Naive thymus-derived CD8-positive, alpha-beta T cell (primary cell): ENCODE measurements at regions not wholly inside any gene's neighbourhood (a gene's known extent, or its start where the extent isn't known, plus 50 kb on each side); places are given as distances from the start of the nearest gene placed in this dataset.

Experiments used
- ATAC-seq, 2 donors: fragments of 150-1000 bp; cut with Tn5 transposase in 1 of 2; sonication (Bioruptor Pico), chemical (Tn5 transposase) in 1 of 2; 1 replicate in 1 of 2; 2 replicates in 1 of 2; pipeline ENCODE4 v1.10.0; 2021; ENCODE audit warnings: mild to moderate bottlenecking in 2 of 2, moderate library complexity in 2 of 2
- POLR2A ChIA-PET: fragments of 350-600 bp; sonication (Branson Sonifier 250); formaldehyde crosslinking; loops from one replicate; lab custom pipeline; 2021; ENCODE audit warnings: antibody characterized with exemption; lab: Charles Lee
- DNase-seq, 10 donors: peaks; one replicate each; pipeline versions ENCODE4 v3.0.0 to v3.0.0-alpha.2; 2020 to 2022
- H3K27ac Mint-ChIP-seq, 10 donors: one replicate each; pipeline ENCODE4 v1.8.0; 2020 to 2022; ENCODE audit warnings: mild to moderate bottlenecking in 10 of 10, mixed read lengths in 10 of 10, moderate library complexity in 4 of 10, inconsistent platforms in 1 of 10
- H3K27me3 Mint-ChIP-seq, 5 donors: one replicate each; pipeline ENCODE4 v1.8.0; 2021 to 2022; ENCODE audit warnings: mixed read lengths in 5 of 5
- H3K36me3 Mint-ChIP-seq, 3 donors: one replicate each; pipeline ENCODE4 v1.8.0; 2020 to 2022; ENCODE audit warnings: mixed read lengths in 3 of 3, mild to moderate bottlenecking in 2 of 3, inconsistent platforms in 1 of 3
- H3K4me1 Mint-ChIP-seq, 4 donors: one replicate each; pipeline ENCODE4 v1.8.0; 2021 to 2022; ENCODE audit warnings: mixed read lengths in 4 of 4
- H3K4me3 Mint-ChIP-seq, 10 donors: one replicate each; pipeline ENCODE4 v1.8.0; 2020 to 2022; ENCODE audit warnings: mild to moderate bottlenecking in 10 of 10, mixed read lengths in 10 of 10, moderate library complexity in 6 of 10, inconsistent platforms in 1 of 10
- H3K9me3 Mint-ChIP-seq, 9 donors: one replicate each; pipeline ENCODE4 v1.8.0; 2020 to 2022; ENCODE audit warnings: mixed read lengths in 9 of 9, mild to moderate bottlenecking in 3 of 9, inconsistent platforms in 1 of 9, moderate library complexity in 1 of 9

GRCh38 chr18:10217211-10217610 lies 237.2 kb upstream of the APCDD1 start:
- no peak overlapping the region for H3K27ac Mint-ChIP-seq
- H3K4me1 Mint-ChIP-seq = peaks cover 0 to 10% (median 0%) of the 10 kb centered on the region in 4 donors
- H3K4me3 Mint-ChIP-seq = no peak overlapping the region
- peaks cover 0 to 11% (median 0%) of the 10 kb centered on the region in 5 donors for H3K27me3 Mint-ChIP-seq
- H3K36me3 Mint-ChIP-seq = peaks cover 0 to 19% (median 0%) of the 10 kb centered on the region in 3 donors
- POLR2A ChIA-PET = no interaction called here
- H3K9me3 Mint-ChIP-seq = peaks cover 0 to 22% (median 11%) of the 10 kb centered on the region in 9 donors
- DNase-seq (no peak), ATAC-seq (no peak)

- Mint-ChIP-seq H3K4me3 (no peak overlapping the region), H3K4me1 (peaks cover 0 to 2% (median 0%) of the 10 kb centered on the region in 4 donors), H3K27me3 (peaks cover 0 to 7% (median 0%) of the 10 kb centered on the region in 5 donors), H3K9me3 (peaks cover 4 to 28% (median 16%) of the 10 kb centered on the region in 9 donors), H3K36me3 (peaks cover 0 to 18% (median 2%) of the 10 kb centered on the region in 3 donors), H3K27ac (no peak overlapping the region)
- no peak for ATAC-seq
- no peak for DNase-seq
- POLR2A ChIA-PET = no interaction called here
Observed at GRCh38 chr18:10225300-10225699, 229.1 kb upstream of the APCDD1 start.

GRCh38 chr18:10226971-10227370 lies 227.5 kb upstream of the APCDD1 start:
- H3K36me3 Mint-ChIP-seq = peaks cover 0 to 14% (median 2%) of the 10 kb centered on the region in 3 donors
- H3K4me3 Mint-ChIP-seq = no peak overlapping the region
- peaks cover 4 to 22% (median 17%) of the 10 kb centered on the region in 9 donors for H3K9me3 Mint-ChIP-seq
- H3K27me3 Mint-ChIP-seq = peaks cover 0 to 7% (median 0%) of the 10 kb centered on the region in 5 donors
- POLR2A ChIA-PET = no interaction called here
- H3K27ac Mint-ChIP-seq = no peak overlapping the region
- ATAC-seq (no peak), DNase-seq (no peak)
- H3K4me1 Mint-ChIP-seq = peaks cover 0 to 2% (median 0%) of the 10 kb centered on the region in 4 donors

DNA sequence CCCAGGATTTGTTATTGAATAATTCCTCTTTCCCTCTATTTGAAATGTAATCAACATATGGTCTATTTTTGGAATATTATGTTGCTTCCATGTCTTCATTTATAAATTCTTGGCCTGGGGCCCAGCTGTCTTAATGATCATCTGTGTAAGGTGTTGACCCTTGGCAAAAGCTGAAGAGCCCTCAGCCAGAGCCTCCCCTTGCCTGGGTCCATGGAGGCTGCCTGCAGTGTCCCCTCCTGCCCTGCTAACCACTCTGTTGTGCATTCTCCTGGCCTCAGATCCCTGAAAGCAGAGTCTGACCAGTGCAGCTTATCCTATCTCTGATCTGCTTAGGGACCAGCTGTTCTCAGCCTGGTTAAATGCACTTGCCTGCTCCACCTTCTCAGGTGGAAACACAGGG lies 226.1 kb upstream of the APCDD1 start:
- H3K36me3 Mint-ChIP-seq = peaks cover 0 to 11% (median 2%) of the 10 kb centered on the region in 3 donors
- H3K27me3 Mint-ChIP-seq = peaks cover 0 to 7% (median 0%) of the 10 kb centered on the region in 5 donors
- peaks cover 4 to 22% (median 15%) of the 10 kb centered on the region in 9 donors for H3K9me3 Mint-ChIP-seq

GRCh38 chr18:10229458-10229857 lies 225.0 kb upstream of the APCDD1 start:
- POLR2A ChIA-PET = no interaction called here
- H3K4me3 Mint-ChIP-seq = no peak overlapping the region
- no peak for DNase-seq
- peaks cover 4 to 21% (median 15%) of the 10 kb centered on the region in 9 donors for H3K9me3 Mint-ChIP-seq
- no peak for ATAC-seq
- H3K4me1 Mint-ChIP-seq = peaks cover 0 to 2% (median 0%) of the 10 kb centered on the region in 4 donors
- H3K36me3 Mint-ChIP-seq = peaks cover 0 to 9% (median 2%) of the 10 kb centered on the region in 3 donors
- H3K27me3 Mint-ChIP-seq = peaks cover 0 to 7% (median 0%) of the 10 kb centered on the region in 5 donors
- no peak overlapping the region for H3K27ac Mint-ChIP-seq

More for the DNA sequence above, 226.1 kb upstream of the APCDD1 start:
- Mint-ChIP-seq H3K4me1 (peaks cover 0 to 2% (median 0%) of the 10 kb centered on the region in 4 donors), H3K27ac (no peak overlapping the region), H3K4me3 (no peak overlapping the region)
- POLR2A ChIA-PET = no interaction called here
- DNase-seq (no peak), ATAC-seq (no peak)

GRCh38 chr18:10230072-10230471 lies 224.4 kb upstream of the APCDD1 start:
- Mint-ChIP-seq H3K4me3 (no peak overlapping the region), H3K27me3 (peaks cover 0 to 7% (median 0%) of the 10 kb centered on the region in 5 donors)

GRCh38 chr18:10231220-10231619 lies 223.2 kb upstream of the APCDD1 start:
- H3K4me1 Mint-ChIP-seq = peaks cover 0 to 2% (median 0%) of the 10 kb centered on the region in 4 donors
- H3K27me3 Mint-ChIP-seq = peaks cover 0 to 4% (median 0%) of the 10 kb centered on the region in 5 donors
- H3K9me3 Mint-ChIP-seq = peaks cover 0 to 10% (median 5%) of the 10 kb centered on the region in 9 donors
- ATAC-seq (no peak), DNase-seq (no peak)
- no peak overlapping the region for H3K27ac Mint-ChIP-seq
- POLR2A ChIA-PET = no interaction called here
- no peak overlapping the region for H3K4me3 Mint-ChIP-seq
- H3K36me3 Mint-ChIP-seq = peaks cover 0 to under 1% (median 0%) of the 10 kb centered on the region in 3 donors

More at GRCh38 chr18:10230072-10230471, 224.4 kb upstream of the APCDD1 start:
- Mint-ChIP-seq H3K36me3 (peaks cover 0 to 4% (median 2%) of the 10 kb centered on the region in 3 donors), H3K27ac (no peak overlapping the region), H3K4me1 (peaks cover 0 to 2% (median 0%) of the 10 kb centered on the region in 4 donors), H3K9me3 (peaks cover 4 to 18% (median 10%) of the 10 kb centered on the region in 9 donors)
- ATAC-seq (no peak), DNase-seq (no peak)
- POLR2A ChIA-PET = no interaction called here

GRCh38 chr18:10232062-10232461 lies 222.4 kb upstream of the APCDD1 start:
- Mint-ChIP-seq H3K9me3 (peaks cover 0 to 10% (median 2%) of the 10 kb centered on the region in 9 donors), H3K4me1 (peaks cover 0 to 2% (median 0%) of the 10 kb centered on the region in 4 donors)

DNA sequence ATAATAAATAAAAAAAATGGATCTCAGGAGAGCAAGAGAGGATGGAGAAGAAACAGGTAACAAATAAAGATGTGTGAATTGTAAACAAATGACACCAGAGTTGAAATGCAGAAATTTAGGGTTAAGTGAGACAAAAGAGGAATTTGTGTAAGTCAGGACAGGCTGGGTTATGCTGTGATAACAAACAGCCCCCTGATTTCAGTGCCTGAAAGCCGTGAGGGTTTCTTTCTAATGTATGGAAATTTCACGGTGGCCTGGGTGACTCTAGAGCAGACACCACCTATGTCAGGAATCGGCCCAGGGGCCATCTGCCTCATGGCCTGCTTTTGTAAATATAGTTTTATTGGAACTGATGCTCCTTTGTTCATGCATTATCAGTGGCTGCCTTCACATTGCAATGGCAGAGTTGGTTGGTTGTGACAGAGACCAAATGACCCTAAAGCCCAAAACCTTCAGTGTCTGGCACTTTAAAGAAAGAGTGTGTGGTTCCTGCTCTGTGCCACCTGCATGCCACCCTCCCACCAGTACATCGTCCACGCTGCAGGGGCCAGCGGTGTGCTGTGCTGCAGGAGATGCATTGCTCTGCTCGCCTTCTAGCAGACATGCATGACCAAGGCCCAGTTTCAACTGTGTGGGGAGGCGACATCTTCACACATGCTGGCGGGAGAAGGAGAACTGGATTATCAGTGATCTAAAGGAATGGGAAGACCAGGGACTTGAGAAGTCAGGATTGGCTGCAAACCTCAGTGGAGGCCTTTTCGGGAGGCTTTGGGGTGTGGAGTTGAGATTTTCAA lies 221.2 kb upstream of the APCDD1 start:
- ATAC-seq = no peak
- POLR2A ChIA-PET = no interaction called here
- Mint-ChIP-seq H3K9me3 (peaks cover 0 to 8% (median 2%) of the 10 kb centered on the region in 9 donors), H3K27ac (peak overlapping the region in 1 of 10 donors; percentile 17), H3K4me3 (no peak overlapping the region), H3K36me3 (no peaks in the 10 kb centered on the region), H3K4me1 (peaks cover 0 to under 1% (median 0%) of the 10 kb centered on the region in 4 donors), H3K27me3 (peaks cover 0 to 2% (median 0%) of the 10 kb centered on the region in 5 donors)
- DNase-seq = no peak

More at GRCh38 chr18:10232062-10232461, 222.4 kb upstream of the APCDD1 start:
- Mint-ChIP-seq H3K36me3 (no peaks in the 10 kb centered on the region), H3K27ac (no peak overlapping the region), H3K27me3 (peaks cover 0 to 4% (median 0%) of the 10 kb centered on the region in 5 donors), H3K4me3 (no peak overlapping the region)
- ATAC-seq = no peak
- POLR2A ChIA-PET = no interaction called here
- no peak for DNase-seq

DNA sequence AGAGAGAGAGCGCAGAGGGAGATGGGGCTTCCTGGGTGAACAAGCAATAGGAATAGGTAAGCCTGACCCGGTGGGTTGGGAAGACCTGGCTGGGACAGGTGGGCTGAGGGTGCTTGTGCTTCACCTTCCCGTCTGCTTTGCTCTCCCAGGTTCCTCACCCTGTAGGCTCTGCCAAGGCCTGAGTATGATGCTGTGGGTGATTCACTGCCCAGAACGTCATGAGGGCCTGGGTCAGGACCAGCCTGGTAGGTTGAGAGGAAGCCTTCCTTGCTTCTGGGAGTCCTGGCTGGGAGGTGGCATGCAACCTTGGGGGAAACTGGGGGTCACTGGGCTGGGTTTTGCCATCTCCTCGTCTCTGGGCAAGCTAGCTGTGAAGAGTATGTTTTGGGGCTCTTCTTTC lies 220.2 kb upstream of the APCDD1 start:
- H3K36me3 Mint-ChIP-seq = no peaks in the 10 kb centered on the region
- no peaks in the 10 kb centered on the region for H3K4me1 Mint-ChIP-seq
- no peak for DNase-seq
- POLR2A ChIA-PET = no interaction called here
- peaks cover 0 to 7% (median 2%) of the 10 kb centered on the region in 9 donors for H3K9me3 Mint-ChIP-seq
- ATAC-seq = no peak
- H3K27ac Mint-ChIP-seq = no peak overlapping the region
- H3K4me3 Mint-ChIP-seq = no peak overlapping the region
- no peaks in the 10 kb centered on the region for H3K27me3 Mint-ChIP-seq

GRCh38 chr18:10234912-10235660 lies 219.3 kb upstream of the APCDD1 start:
- H3K9me3 Mint-ChIP-seq = peaks cover 0 to 7% (median 2%) of the 10 kb centered on the region in 9 donors
- POLR2A ChIA-PET = no interaction called here
- no peak overlapping the region for H3K4me3 Mint-ChIP-seq
- H3K4me1 Mint-ChIP-seq = no peaks in the 10 kb centered on the region
- H3K36me3 Mint-ChIP-seq = no peaks in the 10 kb centered on the region
- no peak overlapping the region for H3K27ac Mint-ChIP-seq
- DNase-seq = no peak
- H3K27me3 Mint-ChIP-seq = no peaks in the 10 kb centered on the region
- ATAC-seq = no peak

DNA sequence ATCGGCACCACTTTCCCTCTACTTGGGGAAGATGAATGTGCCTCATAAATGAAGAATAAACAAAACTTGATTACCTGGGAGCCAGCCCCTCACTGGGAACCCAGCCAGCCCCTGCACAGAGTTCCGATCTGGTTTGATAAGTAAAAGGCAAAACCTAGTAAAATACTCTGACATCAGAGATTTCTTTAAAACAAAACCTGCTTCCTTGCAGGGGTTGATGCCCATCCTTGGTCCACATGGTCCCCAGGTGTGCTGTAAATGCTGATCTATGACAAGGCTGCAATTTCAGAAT lies 218.8 kb upstream of the APCDD1 start:
- ATAC-seq (no peak), DNase-seq (no peak)
- H3K9me3 Mint-ChIP-seq = peaks cover 0 to 7% (median under 1%) of the 10 kb centered on the region in 9 donors
- no peaks in the 10 kb centered on the region for H3K36me3 Mint-ChIP-seq
- H3K27ac Mint-ChIP-seq = no peak overlapping the region
- POLR2A ChIA-PET = no interaction called here
- no peaks in the 10 kb centered on the region for H3K4me1 Mint-ChIP-seq
- H3K4me3 Mint-ChIP-seq = no peak overlapping the region
- H3K27me3 Mint-ChIP-seq = no peaks in the 10 kb centered on the region

- Mint-ChIP-seq H3K27me3 (no peaks in the 10 kb centered on the region), H3K36me3 (no peaks in the 10 kb centered on the region), H3K4me3 (no peak overlapping the region), H3K4me1 (no peaks in the 10 kb centered on the region), H3K9me3 (no peaks in the 10 kb centered on the region), H3K27ac (no peak overlapping the region)
- DNase-seq (no peak), ATAC-seq (no peak)
- POLR2A ChIA-PET = no interaction called here
Observed at GRCh38 chr18:10239103-10239502, 215.3 kb upstream of the APCDD1 start.
